ENCODE measurements at regions not wholly inside any gene's neighbourhood (a gene's known extent, or its start where the extent isn't known, plus 50 kb on each side); places are given as distances from the start of the nearest gene placed in this dataset.
A peak's percentile ranks its signal among the peaks of the same experiment; 100 is the strongest.

GRCh38 chr1:96964761-96965160 lies 243.2 kb downstream of the PTBP2 start:
- no peak for DNase-seq (ENCODE audit: low spot score)

GRCh38 chr1:96966536-96967138 lies 245.1 kb downstream of the PTBP2 start:
- DNase-seq (ENCODE audit: low spot score), result peak; percentile 38

GRCh38 chr1:96967311-96967710 lies 245.7 kb downstream of the PTBP2 start:
- no peak for DNase-seq (ENCODE audit: low spot score)

GRCh38 chr1:96968541-96968940 lies 247.0 kb downstream of the PTBP2 start:
- no peak for DNase-seq (ENCODE audit: low spot score)

GRCh38 chr1:96968983-96969382 lies 247.4 kb downstream of the PTBP2 start:
- DNase-seq (ENCODE audit: low spot score), result no peak

- no peak for DNase-seq (ENCODE audit: low spot score)
Measured at GRCh38 chr1:96969656-96970163, 248.1 kb downstream of the PTBP2 start.

GRCh38 chr1:96971439-96971838 lies 249.9 kb downstream of the PTBP2 start:
- DNase-seq (ENCODE audit: low spot score), result no peak

GRCh38 chr1:96971849-96972602 lies 250.4 kb downstream of the PTBP2 start:
- DNase-seq (ENCODE audit: low spot score), result no peak

GRCh38 chr1:96973605-96974004 lies 252.0 kb downstream of the PTBP2 start:
- DNase-seq (ENCODE audit: low spot score), result no peak

- DNase-seq (ENCODE audit: low spot score), result no peak
Measured at GRCh38 chr1:96978444-96978843, 256.9 kb downstream of the PTBP2 start.

- no peak for DNase-seq (ENCODE audit: low spot score)
Measured at GRCh38 chr1:96978901-96979300, 257.3 kb downstream of the PTBP2 start.

GRCh38 chr1:96979304-96980268 lies 258.0 kb downstream of the PTBP2 start:
- no peak for DNase-seq (ENCODE audit: low spot score)

GRCh38 chr1:96980448-96980847 lies 258.9 kb downstream of the PTBP2 start:
- DNase-seq (ENCODE audit: low spot score), result no peak

GRCh38 chr1:96981181-96981580 lies 259.6 kb downstream of the PTBP2 start:
- DNase-seq (ENCODE audit: low spot score), result no peak

- DNase-seq (ENCODE audit: low spot score), result no peak
Measured at GRCh38 chr1:96982118-96982517, 260.5 kb downstream of the PTBP2 start.

- no peak for DNase-seq (ENCODE audit: low spot score)
Measured at GRCh38 chr1:96983866-96984265, 262.3 kb downstream of the PTBP2 start.

GRCh38 chr1:96987186-96987703 lies 265.7 kb downstream of the PTBP2 start:
- DNase-seq (ENCODE audit: low spot score), result no peak

- DNase-seq (ENCODE audit: low spot score), result no peak
Measured at GRCh38 chr1:96989302-96989701, 267.7 kb downstream of the PTBP2 start.

- DNase-seq (ENCODE audit: low spot score), result no peak
Measured at GRCh38 chr1:96990136-96990535, 268.6 kb downstream of the PTBP2 start.

- DNase-seq (ENCODE audit: low spot score), result no peak
Measured at GRCh38 chr1:96991261-96991660, 269.7 kb downstream of the PTBP2 start.

- DNase-seq (ENCODE audit: low spot score), result no peak
Measured at GRCh38 chr1:96992871-96993270, 271.3 kb downstream of the PTBP2 start.

GRCh38 chr1:96995351-96995750 lies 273.8 kb downstream of the PTBP2 start:
- DNase-seq (ENCODE audit: low spot score), result no peak
